C1 segment of cervical spinal cord (tissue), 14 donors: ENCODE measurements at regions not wholly inside any gene's neighbourhood (a gene's known extent, or its start where the extent isn't known, plus 50 kb on each side); places are given as distances from the start of the nearest gene placed in this dataset.

ENCODE experiments used
- DNase-seq, 14 donors: peaks; one replicate each; lab custom pipeline; 2025; lab: John Stamatoyannopoulos, UW

- peak in 1 of 14 donors; percentile 51 for DNase-seq
Observed at GRCh38 chr15:38647683-38648082, 83.1 kb upstream of the RASGRP1 start.

- DNase-seq = no peak
Observed at GRCh38 chr15:38648121-38648843, 83.7 kb upstream of the RASGRP1 start.

GRCh38 chr15:38650384-38650783 lies 85.8 kb upstream of the RASGRP1 start:
- no peak for DNase-seq

- no peak for DNase-seq
Observed at GRCh38 chr15:38650936-38651327, 86.3 kb upstream of the RASGRP1 start.

GRCh38 chr15:38651328-38652038 lies 86.9 kb upstream of the RASGRP1 start:
- no peak for DNase-seq

- no peak for DNase-seq
Observed at GRCh38 chr15:38652183-38652794, 87.7 kb upstream of the RASGRP1 start.

- no peak for DNase-seq
Observed at GRCh38 chr15:38652998-38653397, 88.4 kb upstream of the RASGRP1 start.

- DNase-seq = no peak
Observed at GRCh38 chr15:38658431-38658830, 93.8 kb upstream of the RASGRP1 start.

GRCh38 chr15:38660738-38661137 lies 96.1 kb upstream of the RASGRP1 start:
- DNase-seq = no peak

GRCh38 chr15:38662033-38662802 lies 97.6 kb upstream of the RASGRP1 start:
- no peak for DNase-seq

- no peak for DNase-seq
Observed at GRCh38 chr15:38662805-38663204, 98.2 kb upstream of the RASGRP1 start.

- DNase-seq = no peak
Observed at GRCh38 chr15:38665586-38666305, 101.1 kb upstream of the RASGRP1 start.

- DNase-seq = no peak
Observed at GRCh38 chr15:38666865-38667510, 102.4 kb upstream of the RASGRP1 start.

GRCh38 chr15:38667890-38668850 lies 103.6 kb upstream of the RASGRP1 start:
- DNase-seq = no peak

GRCh38 chr15:38668898-38669391 lies 104.3 kb upstream of the RASGRP1 start:
- DNase-seq = no peak

- DNase-seq = no peak
Observed at GRCh38 chr15:38670128-38671005, 105.8 kb upstream of the RASGRP1 start.

GRCh38 chr15:38671006-38671387 lies 106.4 kb upstream of the RASGRP1 start:
- DNase-seq = no peak

GRCh38 chr15:38671675-38672254 lies 107.2 kb upstream of the RASGRP1 start:
- DNase-seq = no peak
